ENCODE measurements at regions not wholly inside any gene's neighbourhood (a gene's known extent, or its start where the extent isn't known, plus 50 kb on each side); places are given as distances from the start of the nearest gene placed in this dataset.
A peak's percentile ranks its signal among the peaks of the same experiment; 100 is the strongest.

GRCh38 chr14:22405201-22405600 lies 183.8 kb downstream of the DAD1 start:
- intact Hi-C loops (cut with DNase I, micrococcal nuclease) = no loop called here
- ATAC-seq = no peak
- no peak for DNase-seq

- no peak for ATAC-seq
- intact Hi-C loops (cut with DNase I, micrococcal nuclease) = no loop called here
- no peak for DNase-seq
Observed at GRCh38 chr14:22403296-22403695, 185.7 kb downstream of the DAD1 start.

DNA sequence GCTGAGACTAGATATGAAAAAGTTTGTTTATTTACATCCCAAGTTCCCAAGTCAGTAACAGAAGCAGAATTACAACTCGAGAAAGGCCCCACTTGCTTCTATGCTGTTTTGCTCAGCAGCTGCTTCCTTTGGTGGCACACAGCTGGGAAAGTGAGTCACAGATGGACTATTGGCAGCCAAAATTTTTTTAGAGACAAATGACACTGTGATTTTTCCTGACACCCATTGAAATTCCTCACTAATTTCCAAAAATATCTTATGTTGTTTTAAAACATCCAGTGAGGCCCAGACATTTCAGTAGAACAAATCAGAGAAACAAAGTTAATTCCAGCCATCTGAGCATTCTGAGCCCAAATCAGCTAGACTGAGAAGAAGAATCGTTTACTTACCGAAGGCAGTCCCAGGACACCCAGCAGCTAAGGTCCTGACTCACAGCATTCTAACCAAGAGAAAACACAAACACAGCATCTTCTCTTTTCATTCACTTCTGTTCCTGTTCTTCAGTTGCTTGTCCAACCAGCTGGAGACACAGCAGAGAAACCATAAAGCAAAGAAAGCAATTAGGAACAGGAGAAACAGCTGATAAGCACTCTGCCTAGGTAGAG lies 188.3 kb downstream of the DAD1 start:
- DNase-seq = no peak
- ATAC-seq = no peak
- intact Hi-C loops (cut with DNase I, micrococcal nuclease) = no loop called here

DNA sequence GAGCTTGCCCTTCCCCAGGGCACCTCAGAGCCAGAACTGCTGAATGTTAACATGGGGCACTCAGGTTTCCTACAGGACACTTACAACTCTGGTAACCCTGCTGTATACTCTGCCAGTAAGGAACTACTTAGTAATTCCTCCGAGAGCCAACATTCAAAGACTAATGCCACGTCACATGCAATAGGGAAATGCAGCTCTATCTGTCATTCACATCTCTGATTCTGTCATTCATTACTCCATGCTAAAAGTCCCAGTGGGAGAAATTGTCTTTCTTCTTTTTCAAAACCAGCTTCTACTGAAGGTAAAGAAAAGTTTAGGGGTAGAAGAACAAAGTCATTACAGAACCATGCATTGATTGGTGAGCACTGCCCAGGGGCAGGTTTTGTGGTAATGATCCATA lies 189.2 kb downstream of the DAD1 start:
- ATAC-seq (no peak), DNase-seq (no peak)
- intact Hi-C loops (cut with DNase I, micrococcal nuclease) = no loop called here

- ATAC-seq (no peak), DNase-seq (no peak)
- intact Hi-C loops (cut with DNase I, micrococcal nuclease) = no loop called here
Observed at GRCh38 chr14:22397221-22397737, 191.7 kb downstream of the DAD1 start.

- no peak for DNase-seq
- intact Hi-C loops (cut with DNase I, micrococcal nuclease) = no loop called here
- no peak for ATAC-seq
Observed at GRCh38 chr14:22395803-22396202, 193.2 kb downstream of the DAD1 start.

- intact Hi-C loops (cut with DNase I, micrococcal nuclease) = no loop called here
- ATAC-seq = no peak
- no peak for DNase-seq
Observed at GRCh38 chr14:22394616-22395015, 194.4 kb downstream of the DAD1 start.

- intact Hi-C loops (cut with DNase I, micrococcal nuclease) = loop anchor here in 1 of 2 donors (2.0 kb wide), 1 partner anchor 79 kb away; no protein-coding TSS in a partner anchor
Observed at GRCh38 chr14:22393796-22394195, 195.2 kb downstream of the DAD1 start.

GRCh38 chr14:22391908-22392565 lies 197.0 kb downstream of the DAD1 start:
- intact Hi-C loops (cut with DNase I, micrococcal nuclease) = loop anchor here in 1 of 2 donors (2.0 kb wide), 1 partner anchor 81 kb away; no protein-coding TSS in a partner anchor
- DNase-seq (peak; percentile 29 to 36), ATAC-seq (peak; percentile 60)

More at GRCh38 chr14:22393796-22394195, 195.2 kb downstream of the DAD1 start:
- ATAC-seq (no peak), DNase-seq (no peak)

GRCh38 chr14:22390824-22391461 lies 198.1 kb downstream of the DAD1 start:
- intact Hi-C loops (cut with DNase I, micrococcal nuclease) = no loop called here
- DNase-seq (no peak), ATAC-seq (peak; percentile 79)

- intact Hi-C loops (cut with DNase I, micrococcal nuclease) = no loop called here
- no peak for ATAC-seq
Observed at GRCh38 chr14:22390195-22390594, 198.8 kb downstream of the DAD1 start.

DNA sequence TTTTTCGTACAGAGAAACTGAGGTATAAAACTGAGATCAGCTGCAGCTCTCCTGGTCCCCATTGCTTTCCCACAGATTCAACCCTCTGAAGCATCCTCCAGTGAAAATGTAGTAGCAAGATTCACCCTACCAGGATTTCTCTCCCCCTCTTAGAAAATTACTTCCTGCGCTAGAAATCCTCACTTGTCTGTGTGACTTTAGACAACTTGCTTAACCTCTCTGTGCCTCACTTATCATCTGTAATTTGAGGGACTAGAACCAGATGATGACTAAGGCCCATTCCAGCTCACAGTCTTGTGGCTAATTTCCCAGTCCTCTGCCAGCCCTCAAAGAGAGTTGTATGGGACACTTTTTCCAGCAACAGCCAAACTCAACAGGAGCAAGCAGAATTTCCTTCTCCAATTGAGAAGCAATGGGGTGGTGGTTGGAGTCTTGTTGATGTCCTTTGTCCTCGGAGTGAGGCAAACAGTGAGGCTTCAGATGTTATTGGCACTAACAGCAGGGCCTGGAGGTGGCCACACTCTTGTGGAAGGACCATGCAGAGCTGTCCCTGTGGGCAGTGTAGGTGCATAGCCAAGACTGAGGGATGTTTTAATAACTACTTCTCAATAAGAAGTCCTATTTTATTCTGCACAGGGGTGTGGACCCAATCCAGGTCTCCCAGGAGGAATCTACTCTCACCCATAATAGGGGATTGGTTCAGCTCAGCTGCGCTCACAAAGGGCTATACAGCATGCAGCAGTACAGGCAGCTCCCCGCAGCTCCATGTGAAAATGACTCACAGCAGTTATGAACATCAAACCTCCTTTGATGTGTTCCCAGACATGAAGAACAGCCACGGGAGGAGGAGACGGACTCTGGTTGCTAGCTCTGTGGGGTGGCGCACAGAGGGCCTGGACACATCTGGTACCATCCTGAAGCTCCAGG lies 200.1 kb downstream of the DAD1 start:
- intact Hi-C loops (cut with DNase I, micrococcal nuclease) = loop anchor here (5.0 to 10.0 kb wide), 2 partner anchors 83 to 166 kb away; no protein-coding TSS in a partner anchor
- ATAC-seq = no peak
- DNase-seq = no peak

More at GRCh38 chr14:22390195-22390594, 198.8 kb downstream of the DAD1 start:
- no peak for DNase-seq

- intact Hi-C loops (cut with DNase I, micrococcal nuclease) = loop anchor here (5.0 to 10.0 kb wide), 2 partner anchors 84 to 167 kb away; no protein-coding TSS in a partner anchor
- DNase-seq (no peak), ATAC-seq (no peak)
Observed at GRCh38 chr14:22387776-22388241, 201.2 kb downstream of the DAD1 start.

- ATAC-seq (no peak), DNase-seq (peak; percentile 41 to 82)
- intact Hi-C loops (cut with DNase I, micrococcal nuclease) = loop anchor here (5.0 to 10.0 kb wide), 2 partner anchors 85 to 168 kb away; no protein-coding TSS in a partner anchor
Observed at GRCh38 chr14:22386924-22387775, 201.9 kb downstream of the DAD1 start.

DNA sequence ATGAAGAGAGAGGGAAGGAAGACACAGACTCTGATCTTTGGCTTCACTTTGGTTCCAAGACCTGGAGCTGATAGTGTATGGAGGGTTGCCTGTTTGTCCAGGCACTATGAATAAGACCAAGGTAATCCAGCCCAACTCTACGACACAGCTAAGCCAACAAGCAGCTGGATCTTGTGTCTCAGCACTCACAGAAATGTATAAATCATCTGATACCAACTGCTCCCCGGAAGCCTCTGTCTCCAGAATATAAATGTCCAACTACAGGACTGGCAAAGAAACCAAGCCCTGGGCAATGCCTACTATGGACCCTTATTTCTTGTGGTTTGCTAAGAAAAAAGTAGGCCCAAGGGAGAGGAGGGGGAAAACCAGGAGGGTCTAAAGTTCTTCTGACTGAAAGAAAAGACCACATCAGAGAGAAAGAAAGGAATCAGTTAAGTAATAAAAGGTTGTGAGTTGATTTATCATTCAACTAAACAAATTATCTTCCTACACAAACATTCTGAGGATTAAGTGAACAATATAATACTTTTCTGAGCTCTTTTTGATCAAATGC lies 204.0 kb downstream of the DAD1 start:
- intact Hi-C loops (cut with DNase I, micrococcal nuclease) = loop anchor here (5.0 to 10.0 kb wide), 2 partner anchors 87 to 170 kb away; no protein-coding TSS in a partner anchor
- ATAC-seq (no peak), DNase-seq (no peak)

DNA sequence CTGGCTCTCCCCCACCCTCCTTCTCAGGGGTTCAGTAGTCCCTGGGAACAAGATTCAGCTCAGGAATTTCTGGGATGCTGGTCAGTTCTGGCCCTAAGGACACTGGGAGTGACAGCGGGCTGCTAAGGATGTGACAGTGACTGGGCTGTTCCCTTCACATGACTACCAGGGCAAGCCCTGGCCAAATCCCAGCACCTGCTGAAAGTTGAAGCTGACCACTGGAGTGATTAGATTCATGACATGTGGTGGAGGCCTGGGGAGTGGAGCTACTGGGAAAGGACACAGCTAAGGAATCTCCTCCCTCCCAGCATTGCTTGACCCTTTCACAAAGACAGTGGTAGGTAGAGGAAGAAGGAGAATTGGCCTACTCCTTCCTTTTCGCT lies 204.9 kb downstream of the DAD1 start:
- ATAC-seq = no peak
- DNase-seq = no peak
- intact Hi-C loops (cut with DNase I, micrococcal nuclease) = loop anchor here in 1 of 2 donors (10.0 kb wide), 1 partner anchor 171 kb away; no protein-coding TSS in a partner anchor

DNA sequence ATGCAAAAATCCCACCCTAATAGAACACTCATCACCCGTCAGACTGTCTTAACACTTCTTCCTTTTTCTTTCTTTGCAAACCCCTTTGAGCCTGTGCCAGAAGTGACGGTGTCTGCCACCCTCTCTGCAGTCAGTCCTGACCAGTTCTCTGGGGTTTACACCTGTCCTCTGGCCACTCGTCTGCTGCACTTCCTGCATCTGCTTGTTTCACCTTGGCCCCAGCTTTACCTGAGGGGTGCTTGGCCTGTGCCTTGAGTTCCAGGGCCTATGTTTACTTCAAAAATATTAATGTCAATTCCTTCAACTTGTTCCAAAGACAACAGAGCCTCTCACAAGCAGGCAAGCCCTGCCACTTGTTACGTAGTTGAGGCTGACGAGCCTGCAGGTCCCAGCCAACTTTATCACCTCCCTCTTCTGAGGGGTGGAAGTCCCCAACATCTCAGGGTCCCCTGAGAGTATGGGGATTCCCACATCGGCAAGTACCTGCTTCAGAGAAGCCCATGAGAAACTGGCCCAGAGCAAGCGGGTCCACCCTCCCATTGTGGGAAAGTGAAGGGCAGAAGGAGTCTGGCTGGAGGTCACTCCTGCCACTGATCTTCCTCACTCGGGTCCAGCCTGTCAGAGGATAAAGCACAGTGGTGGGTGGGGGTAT lies 205.4 kb downstream of the DAD1 start:
- ATAC-seq = no peak
- intact Hi-C loops (cut with DNase I, micrococcal nuclease) = loop anchor here in 1 of 2 donors (10.0 kb wide), 1 partner anchor 171 kb away; no protein-coding TSS in a partner anchor
- no peak for DNase-seq

Data from left colon (tissue), 2 donors.